ENCODE measurements at regions not wholly inside any gene's neighbourhood (a gene's known extent, or its start where the extent isn't known, plus 50 kb on each side); places are given as distances from the start of the nearest gene placed in this dataset.

- no peak for TF ChIP-seq CTCF (IDR thresholded peaks at IDR 0.05; ENCODE audit: low read depth, low read length)
- no peaks in the 10 kb centered on the region for H3K27me3 ChIP-seq (ENCODE audit: control insufficient read depth, insufficient read depth, low read length)
- H3K27ac ChIP-seq (ENCODE audit: low read depth, low read length), result no peak overlapping the region
- ChIA-PET CTCF (no interaction called here), POLR2A (no interaction called here)
- H3K4me3 ChIP-seq (ENCODE audit: low read depth, low read length), result no peak overlapping the region
- no peaks in the 10 kb centered on the region for H3K9me3 ChIP-seq (ENCODE audit: control insufficient read depth, insufficient read depth, low read length)
- no peak for DNase-seq (ENCODE audit: low read depth, low spot score)
These were observed 348.7 kb upstream of the TBL1XR1 start for GRCh38 chr3:177545964-177546363.

- no peak overlapping the region for H3K4me3 ChIP-seq (ENCODE audit: low read depth, low read length)
- ChIA-PET CTCF (no interaction called here), POLR2A (no interaction called here)
- no peak for DNase-seq (ENCODE audit: low read depth, low spot score)
- H3K9me3 ChIP-seq (ENCODE audit: control insufficient read depth, insufficient read depth, low read length), result no peaks in the 10 kb centered on the region
- H3K27ac ChIP-seq (ENCODE audit: low read depth, low read length), result no peak overlapping the region
- H3K27me3 ChIP-seq (ENCODE audit: control insufficient read depth, insufficient read depth, low read length), result no peaks in the 10 kb centered on the region
- TF ChIP-seq CTCF (IDR thresholded peaks at IDR 0.05; ENCODE audit: low read depth, low read length), result no peak
These were observed 350.5 kb upstream of the TBL1XR1 start for GRCh38 chr3:177547711-177548350.

GRCh38 chr3:177550667-177551066 is 353.4 kb upstream of the TBL1XR1 start:
- Histone ChIP-seq H3K4me3 (ENCODE audit: low read depth, low read length) (no peak overlapping the region), H3K9me3 (ENCODE audit: control insufficient read depth, insufficient read depth, low read length) (no peaks in the 10 kb centered on the region), H3K27ac (ENCODE audit: low read depth, low read length) (no peak overlapping the region), H3K27me3 (ENCODE audit: control insufficient read depth, insufficient read depth, low read length) (no peaks in the 10 kb centered on the region)
- CTCF ChIA-PET, result no interaction called here
- POLR2A ChIA-PET, result no interaction called here
- TF ChIP-seq CTCF (IDR thresholded peaks at IDR 0.05; ENCODE audit: low read depth, low read length), result no peak
- no peak for DNase-seq (ENCODE audit: low read depth, low spot score)

GRCh38 chr3:177551431-177551836 is 354.2 kb upstream of the TBL1XR1 start:
- no peak for DNase-seq (ENCODE audit: low read depth, low spot score)
- no peaks in the 10 kb centered on the region for H3K9me3 ChIP-seq (ENCODE audit: control insufficient read depth, insufficient read depth, low read length)
- ChIA-PET POLR2A (no interaction called here), CTCF (no interaction called here)
- H3K4me3 ChIP-seq (ENCODE audit: low read depth, low read length), result no peak overlapping the region
- no peaks in the 10 kb centered on the region for H3K27me3 ChIP-seq (ENCODE audit: control insufficient read depth, insufficient read depth, low read length)
- TF ChIP-seq CTCF (IDR thresholded peaks at IDR 0.05; ENCODE audit: low read depth, low read length), result no peak
- H3K27ac ChIP-seq (ENCODE audit: low read depth, low read length), result no peak overlapping the region

- Histone ChIP-seq H3K27ac (ENCODE audit: low read depth, low read length) (no peak overlapping the region), H3K9me3 (ENCODE audit: control insufficient read depth, insufficient read depth, low read length) (no peaks in the 10 kb centered on the region), H3K4me3 (ENCODE audit: low read depth, low read length) (no peak overlapping the region), H3K27me3 (ENCODE audit: control insufficient read depth, insufficient read depth, low read length) (no peaks in the 10 kb centered on the region)
- POLR2A ChIA-PET, result no interaction called here
- CTCF ChIA-PET, result no interaction called here
- no peak for DNase-seq (ENCODE audit: low read depth, low spot score)
- TF ChIP-seq CTCF (IDR thresholded peaks at IDR 0.05; ENCODE audit: low read depth, low read length), result no peak
These were observed 354.8 kb upstream of the TBL1XR1 start for GRCh38 chr3:177552051-177552450.
